Small intestine (tissue), 7 donors: ENCODE measurements at regions not wholly inside any gene's neighbourhood (a gene's known extent, or its start where the extent isn't known, plus 50 kb on each side); places are given as distances from the start of the nearest gene placed in this dataset.

Experiments
- DNase-seq, 2 donors: peaks; one replicate each; pipeline versions ENCODE4 v3.0.0 to v3.0.0-alpha.2; 2013
- FAIRE-seq: peaks from 2 replicates; lab custom pipeline; 2012; peaks lifted over from hg19 to GRCh38; lab: Jason Lieb, UNC
- H3K27ac ChIP-seq, 3 donors: one replicate each; pipeline ENCODE4 v1.5.1; 2013; ENCODE audit warnings: low read length in 2 of 3, mild to moderate bottlenecking in 2 of 3, control low read depth in 1 of 3, inconsistent platforms in 1 of 3, low read depth in 1 of 3, moderate library complexity in 1 of 3
- H3K27me3 ChIP-seq, 3 donors: one replicate each; pipeline ENCODE4 v1.6.1; 2013; ENCODE audit warnings: low read length in 3 of 3, inconsistent platforms in 1 of 3; ENCODE audit not compliant: control insufficient read depth in 3 of 3, insufficient read depth in 3 of 3
- H3K36me3 ChIP-seq, 3 donors: one replicate each; pipeline ENCODE4 v1.6.1; 2013; ENCODE audit warnings: low read length in 3 of 3, inconsistent platforms in 1 of 3, low read depth in 1 of 3, mild to moderate bottlenecking in 1 of 3, moderate library complexity in 1 of 3; ENCODE audit not compliant: control insufficient read depth in 3 of 3, insufficient read depth in 2 of 3
- H3K4me1 ChIP-seq, 3 donors: one replicate each; pipeline ENCODE4 v1.6.1; 2013; ENCODE audit warnings: low read length in 2 of 3, inconsistent platforms in 1 of 3, low read depth in 1 of 3, mild to moderate bottlenecking in 1 of 3, moderate library complexity in 1 of 3; ENCODE audit not compliant: control insufficient read depth in 3 of 3, insufficient read depth in 2 of 3
- H3K4me3 ChIP-seq, 3 donors: one replicate each; pipeline ENCODE4 v1.5.1; 2013; ENCODE audit warnings: low read length in 3 of 3, control low read depth in 1 of 3, inconsistent platforms in 1 of 3, low read depth in 1 of 3, mild to moderate bottlenecking in 1 of 3, moderate library complexity in 1 of 3
- H3K9me3 ChIP-seq, 2 donors: one replicate each; pipeline ENCODE4 v1.6.1; 2013; ENCODE audit warnings: low read depth in 1 of 2, low read length in 1 of 2; ENCODE audit not compliant: control insufficient read depth in 2 of 2, insufficient read depth in 1 of 2
- WGBS, 3 donors: extraction: QIAGEN DNeasy Blood & Tissue Kit; methylation state at CpG; one replicate each; pipeline ENCODE4 v1.1.7; 2013; 5-methylcytosine and 5-hydroxymethylcytosine counted together
- donor health status: healthy with polysubstance abuse.
- donor health status: control.
- donor health status: control.
- donor health status: Bipolar disorder and iron deficiency.
- donor health status: healthy.

GRCh38 chr21:29991624-29992023 is 51.8 kb upstream of the GRIK1 start:
- FAIRE-seq = no peak

GRCh38 chr21:29989634-29990234 is 49.9 kb upstream of the GRIK1 start:
- FAIRE-seq = no peak
- no peaks in the 10 kb centered on the region for H3K36me3 ChIP-seq

More at GRCh38 chr21:29991624-29992023, 51.8 kb upstream of the GRIK1 start:
- Histone ChIP-seq H3K9me3 (no peaks in the 10 kb centered on the region), H3K27me3 (no peaks in the 10 kb centered on the region), H3K4me3 (no peak overlapping the region), H3K4me1 (no peaks in the 10 kb centered on the region), H3K36me3 (no peaks in the 10 kb centered on the region), H3K27ac (no peak overlapping the region)
- WGBS, 3 donors = 58 to 75% (median 64%) methylated on average over 6 of the region's 6 CpGs
- DNase-seq = no peak

More at GRCh38 chr21:29989634-29990234, 49.9 kb upstream of the GRIK1 start:
- DNase-seq = no peak
- peaks cover 0 to 11% of the 10 kb centered on the region in 2 donors for H3K9me3 ChIP-seq
- 89 to 90% (median 89%) methylated on average over 3 of the region's 3 CpGs for whole genome bisulfite sequencing, 3 donors
- H3K27ac ChIP-seq = no peak overlapping the region
- no peaks in the 10 kb centered on the region for H3K4me1 ChIP-seq
- no peak overlapping the region for H3K4me3 ChIP-seq
- H3K27me3 ChIP-seq = no peaks in the 10 kb centered on the region
